ENCODE measurements at regions not wholly inside any gene's neighbourhood (a gene's known extent, or its start where the extent isn't known, plus 50 kb on each side); places are given as distances from the start of the nearest gene placed in this dataset.

- TF ChIP-seq EZH2phosphoT487 (IDR thresholded peaks at IDR 0.05; ENCODE audit: insufficient read depth, low read depth) (no peak), EZH2 (IDR thresholded peaks at IDR 0.05; ENCODE audit: insufficient read depth, poor library complexity, severe bottlenecking) (no peak)
- H3K9ac ChIP-seq: no peak overlapping the region
- H3F3A ChIP-seq (ENCODE audit: insufficient read depth): no peaks in the 10 kb centered on the region
- no peak overlapping the region for H2AFZ ChIP-seq
- no peak for DNase-seq
- H4K20me1 ChIP-seq (ENCODE audit: insufficient read depth): no peaks in the 10 kb centered on the region
- H3K9me2 ChIP-seq (ENCODE audit: insufficient read depth): no peaks in the 10 kb centered on the region
- in situ Hi-C loops (cut with MboI): no loop called here
- H3K36me3 ChIP-seq (ENCODE audit: low read depth): no peaks in the 10 kb centered on the region
- H3K27me3 ChIP-seq (replicated peaks; ENCODE audit: insufficient read depth): peaks cover 6% of the 10 kb centered on the region; the same call in 1 of the 2 replicates
- H3K79me2 ChIP-seq (ENCODE audit: insufficient read depth): no peaks in the 10 kb centered on the region
- no peak overlapping the region for H3K4me3 ChIP-seq
- no peak overlapping the region for H3K27ac ChIP-seq
- 32 to 40% methylated on average over 4 of the region's 4 CpGs for WGBS, 2 experiments (ENCODE audit: low coverage in 1 of 2, low lambda C conversion rate in 2 of 2, missing lambda C conversion rate in 2 of 2)
- no peaks in the 10 kb centered on the region for H3K9me3 ChIP-seq (ENCODE audit: low read depth)
- no peak overlapping the region for H3K4me2 ChIP-seq (ENCODE audit: unreplicated experiment)
- H3K4me1 ChIP-seq (ENCODE audit: insufficient read depth): no peaks in the 10 kb centered on the region
Observed at GRCh38 chr9:19516348-19516747, 107.5 kb downstream of the ACER2 start.

GRCh38 chr9:19513671-19514275 lies 105.0 kb downstream of the ACER2 start:
- WGBS, 2 experiments (ENCODE audit: low coverage in 1 of 2, low lambda C conversion rate in 2 of 2, missing lambda C conversion rate in 2 of 2): 51 to 53% methylated on average over 7 of the region's 7 CpGs
- no peaks in the 10 kb centered on the region for H3F3A ChIP-seq (ENCODE audit: insufficient read depth)
- no peak overlapping the region for H3K27ac ChIP-seq
- no peaks in the 10 kb centered on the region for H3K9me2 ChIP-seq (ENCODE audit: insufficient read depth)
- peaks cover 8% of the 10 kb centered on the region for H3K27me3 ChIP-seq (replicated peaks; ENCODE audit: insufficient read depth)
- no peak overlapping the region for H3K4me2 ChIP-seq (ENCODE audit: unreplicated experiment)
- in situ Hi-C loops (cut with MboI): no loop called here
- no peak overlapping the region for H3K9ac ChIP-seq
- H3K4me3 ChIP-seq: no peak overlapping the region
- DNase-seq: no peak
- no peaks in the 10 kb centered on the region for H3K79me2 ChIP-seq (ENCODE audit: insufficient read depth)
- no peaks in the 10 kb centered on the region for H4K20me1 ChIP-seq (ENCODE audit: insufficient read depth)
- no peaks in the 10 kb centered on the region for H3K36me3 ChIP-seq (ENCODE audit: low read depth)
- H3K4me1 ChIP-seq (ENCODE audit: insufficient read depth): no peaks in the 10 kb centered on the region
- TF ChIP-seq EZH2 (IDR thresholded peaks at IDR 0.05; ENCODE audit: insufficient read depth, poor library complexity, severe bottlenecking) (no peak), EZH2phosphoT487 (IDR thresholded peaks at IDR 0.05; ENCODE audit: insufficient read depth, low read depth) (no peak)
- no peaks in the 10 kb centered on the region for H3K9me3 ChIP-seq (ENCODE audit: low read depth)
- 0 out of 2 replicates have a peak overlapping the region, but pooled peaks have one; percentile 48 for H2AFZ ChIP-seq

- WGBS, 2 experiments (ENCODE audit: low coverage in 1 of 2, low lambda C conversion rate in 2 of 2, missing lambda C conversion rate in 2 of 2): 59 to 60% methylated on average over 7 of the region's 7 CpGs
- Histone ChIP-seq H4K20me1 (ENCODE audit: insufficient read depth) (no peaks in the 10 kb centered on the region), H2AFZ (no peak overlapping the region), H3K27ac (no peak overlapping the region), H3K9me2 (ENCODE audit: insufficient read depth) (no peaks in the 10 kb centered on the region), H3K4me2 (ENCODE audit: unreplicated experiment) (no peak overlapping the region), H3K9ac (no peak overlapping the region), H3K36me3 (ENCODE audit: low read depth) (no peaks in the 10 kb centered on the region), H3K4me1 (ENCODE audit: insufficient read depth) (no peaks in the 10 kb centered on the region), H3K79me2 (ENCODE audit: insufficient read depth) (no peaks in the 10 kb centered on the region), H3F3A (ENCODE audit: insufficient read depth) (no peaks in the 10 kb centered on the region), H3K9me3 (ENCODE audit: low read depth) (no peaks in the 10 kb centered on the region), H3K4me3 (no peak overlapping the region), H3K27me3 (replicated peaks; ENCODE audit: insufficient read depth) (peaks cover 8% of the 10 kb centered on the region)
- DNase-seq: no peak
- no peak for TF ChIP-seq EZH2phosphoT487 (IDR thresholded peaks at IDR 0.05; ENCODE audit: insufficient read depth, low read depth)
- TF ChIP-seq EZH2 (IDR thresholded peaks at IDR 0.05; ENCODE audit: insufficient read depth, poor library complexity, severe bottlenecking): no peak
- in situ Hi-C loops (cut with MboI): no loop called here
Observed at GRCh38 chr9:19512103-19512832, 103.5 kb downstream of the ACER2 start.

DNA sequence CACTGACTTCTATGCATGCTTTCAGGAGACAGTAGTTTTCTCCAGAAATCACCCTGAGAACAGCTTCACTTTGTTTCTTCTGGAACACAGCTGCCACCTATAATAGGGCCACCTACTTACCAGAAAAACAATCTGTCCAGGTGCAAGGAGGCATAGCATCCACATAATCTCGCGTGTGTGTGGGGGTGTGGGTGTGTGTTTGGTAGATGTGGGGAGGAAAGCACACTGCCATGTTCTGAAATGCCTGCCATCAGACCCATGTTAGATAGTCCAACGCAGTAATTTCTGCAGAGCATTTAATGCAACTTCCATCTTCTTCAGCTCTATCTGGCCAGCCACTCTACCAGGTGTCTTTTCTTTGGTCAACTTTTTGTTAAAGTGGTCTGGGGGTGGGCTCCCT lies 102.9 kb downstream of the ACER2 start:
- in situ Hi-C loops (cut with MboI): no loop called here

More for the DNA sequence above, 102.9 kb downstream of the ACER2 start:
- Histone ChIP-seq H3K27ac (no peak overlapping the region), H3K79me2 (ENCODE audit: insufficient read depth) (no peaks in the 10 kb centered on the region), H3K27me3 (replicated peaks; ENCODE audit: insufficient read depth) (peaks cover 8% of the 10 kb centered on the region), H2AFZ (no peak overlapping the region), H3K36me3 (ENCODE audit: low read depth) (no peaks in the 10 kb centered on the region), H3K4me3 (no peak overlapping the region), H3K4me2 (ENCODE audit: unreplicated experiment) (no peak overlapping the region), H3K9ac (no peak overlapping the region), H3K9me3 (ENCODE audit: low read depth) (no peaks in the 10 kb centered on the region), H3F3A (ENCODE audit: insufficient read depth) (no peaks in the 10 kb centered on the region), H3K4me1 (ENCODE audit: insufficient read depth) (no peaks in the 10 kb centered on the region), H4K20me1 (ENCODE audit: insufficient read depth) (no peaks in the 10 kb centered on the region), H3K9me2 (ENCODE audit: insufficient read depth) (no peaks in the 10 kb centered on the region)
- 30 to 31% methylated on average over 3 of the region's 3 CpGs for WGBS, 2 experiments (ENCODE audit: low coverage in 1 of 2, low lambda C conversion rate in 2 of 2, missing lambda C conversion rate in 2 of 2)
- TF ChIP-seq EZH2 (IDR thresholded peaks at IDR 0.05; ENCODE audit: insufficient read depth, poor library complexity, severe bottlenecking) (no peak), EZH2phosphoT487 (IDR thresholded peaks at IDR 0.05; ENCODE audit: insufficient read depth, low read depth) (no peak)
- DNase-seq: no peak
